Upper lobe of right lung (tissue), 1 donor: ENCODE measurements at regions not wholly inside any gene's neighbourhood (a gene's known extent, or its start where the extent isn't known, plus 50 kb on each side); places are given as distances from the start of the nearest gene placed in this dataset.

Experiments used
- ATAC-seq: fragments of 200-7000 bp; cut with Tn5 transposase; one replicate; pipeline ENCODE4 v1.9.1; 2020; ENCODE audit warnings: mild to moderate bottlenecking, moderate library complexity
- DNase-seq: peaks from one replicate; pipeline ENCODE4 v3.0.0-alpha.2; 2020
- H3K27ac ChIP-seq: fragments of 200-600 bp; one replicate; pipeline ENCODE4 v1.8.0; 2022
- H3K27me3 ChIP-seq: fragments of 200-600 bp; one replicate; pipeline ENCODE4 v1.8.0; 2022; ENCODE audit warnings: mild to moderate bottlenecking
- H3K36me3 ChIP-seq: fragments of 200-600 bp; one replicate; pipeline ENCODE4 v1.8.0; 2022
- H3K4me1 ChIP-seq: fragments of 200-600 bp; one replicate; pipeline ENCODE4 v1.8.0; 2022
- H3K4me3 ChIP-seq: fragments of 200-600 bp; one replicate; pipeline ENCODE4 v1.8.0; 2022; ENCODE audit warnings: mild to moderate bottlenecking
- H3K9me3 ChIP-seq: fragments of 200-600 bp; one replicate; pipeline ENCODE4 v1.8.0; 2022
- intact Hi-C: fragments of 100-400 bp; cut with DNase I; formaldehyde crosslinking; loops from one replicate; pipeline ENCODE4 v1.11.0; 2022
- TF ChIP-seq, protein P1 (sequence below): fragments of 200-600 bp; IDR thresholded peaks from one replicate; pipeline ENCODE4 v1.8.0; 2022; ENCODE audit warnings: antibody characterized with exemption
- donor health status: DM: no; HTN: yes; CAD: no; lungs with severe emphysema.

DNA sequence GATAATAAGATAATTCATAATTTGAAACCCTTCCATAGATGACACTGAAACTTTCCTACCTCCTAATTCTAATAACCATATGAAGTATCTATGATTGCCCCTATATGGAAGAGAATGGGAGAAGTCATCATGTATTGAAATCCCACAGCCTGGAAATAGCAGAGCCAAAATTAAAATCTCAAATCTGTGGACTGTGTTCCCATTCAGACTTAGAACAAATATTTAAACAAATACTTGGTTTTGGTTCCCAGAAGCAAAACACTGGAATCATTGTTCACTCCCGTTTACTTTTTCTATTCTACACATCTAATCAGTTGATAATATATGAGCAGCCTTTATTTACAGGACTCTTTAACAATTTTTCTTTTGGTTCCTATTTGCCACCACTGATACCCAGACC lies 92.6 kb upstream of the PTPRD start:
- TF ChIP-seq, protein P1, sequence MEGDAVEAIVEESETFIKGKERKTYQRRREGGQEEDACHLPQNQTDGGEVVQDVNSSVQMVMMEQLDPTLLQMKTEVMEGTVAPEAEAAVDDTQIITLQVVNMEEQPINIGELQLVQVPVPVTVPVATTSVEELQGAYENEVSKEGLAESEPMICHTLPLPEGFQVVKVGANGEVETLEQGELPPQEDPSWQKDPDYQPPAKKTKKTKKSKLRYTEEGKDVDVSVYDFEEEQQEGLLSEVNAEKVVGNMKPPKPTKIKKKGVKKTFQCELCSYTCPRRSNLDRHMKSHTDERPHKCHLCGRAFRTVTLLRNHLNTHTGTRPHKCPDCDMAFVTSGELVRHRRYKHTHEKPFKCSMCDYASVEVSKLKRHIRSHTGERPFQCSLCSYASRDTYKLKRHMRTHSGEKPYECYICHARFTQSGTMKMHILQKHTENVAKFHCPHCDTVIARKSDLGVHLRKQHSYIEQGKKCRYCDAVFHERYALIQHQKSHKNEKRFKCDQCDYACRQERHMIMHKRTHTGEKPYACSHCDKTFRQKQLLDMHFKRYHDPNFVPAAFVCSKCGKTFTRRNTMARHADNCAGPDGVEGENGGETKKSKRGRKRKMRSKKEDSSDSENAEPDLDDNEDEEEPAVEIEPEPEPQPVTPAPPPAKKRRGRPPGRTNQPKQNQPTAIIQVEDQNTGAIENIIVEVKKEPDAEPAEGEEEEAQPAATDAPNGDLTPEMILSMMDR: no peak
- Histone ChIP-seq H3K27me3 (no peaks in the 10 kb centered on the region), H3K9me3 (no peaks in the 10 kb centered on the region), H3K4me1 (no peaks in the 10 kb centered on the region), H3K4me3 (no peak overlapping the region), H3K27ac (no peak overlapping the region), H3K36me3 (no peaks in the 10 kb centered on the region)
- DNase-seq: no peak
- ATAC-seq: no peak
- intact Hi-C loops: no loop called here

DNA sequence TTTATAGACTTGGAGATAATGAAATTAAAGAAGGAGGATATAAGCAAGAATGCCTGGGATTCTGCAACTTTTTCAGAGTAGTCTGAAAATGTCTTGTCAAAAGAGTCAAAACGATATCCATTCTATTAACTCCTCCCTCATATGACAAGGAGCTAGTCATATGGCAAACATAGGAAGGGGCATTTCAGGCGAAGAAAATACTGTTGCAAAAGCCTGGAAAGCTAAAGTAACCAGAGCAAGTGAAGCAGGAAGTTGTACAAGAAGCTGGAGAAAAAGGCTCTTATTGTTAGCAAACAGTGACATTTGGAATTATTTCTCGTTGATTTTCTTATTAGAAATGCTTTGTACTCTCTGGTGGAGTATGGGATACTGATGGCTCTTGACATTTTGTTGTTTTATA lies 94.0 kb upstream of the PTPRD start:
- Histone ChIP-seq H3K27me3 (no peaks in the 10 kb centered on the region), H3K9me3 (no peaks in the 10 kb centered on the region), H3K36me3 (no peaks in the 10 kb centered on the region), H3K27ac (no peak overlapping the region), H3K4me3 (no peak overlapping the region), H3K4me1 (no peaks in the 10 kb centered on the region)
- ATAC-seq: no peak
- TF ChIP-seq, protein P1: no peak
- DNase-seq: no peak
- intact Hi-C loops: no loop called here

DNA sequence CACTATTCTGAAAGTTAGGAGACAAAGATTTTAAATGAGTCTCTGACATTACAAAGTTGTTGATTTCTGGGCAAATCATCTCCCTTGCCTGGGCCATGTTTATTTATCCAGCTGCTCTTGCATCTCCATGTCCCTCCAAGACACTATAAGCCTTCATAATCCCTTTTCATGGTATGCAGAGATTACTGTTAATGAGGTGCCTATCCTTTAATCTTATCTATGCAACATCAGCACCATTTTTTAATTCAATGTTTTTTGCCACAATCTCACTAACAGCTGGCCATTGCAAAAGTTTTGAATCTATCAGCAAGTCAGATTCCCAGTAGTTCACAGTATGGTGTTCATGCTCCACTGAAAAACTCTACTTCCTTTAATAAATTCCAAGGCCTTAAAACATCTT lies 108.5 kb upstream of the PTPRD start:
- intact Hi-C loops: no loop called here
- Histone ChIP-seq H3K27ac (no peak overlapping the region), H3K9me3 (no peaks in the 10 kb centered on the region), H3K27me3 (no peaks in the 10 kb centered on the region), H3K36me3 (no peaks in the 10 kb centered on the region), H3K4me3 (no peak overlapping the region), H3K4me1 (no peaks in the 10 kb centered on the region)
- no peak for ATAC-seq
- TF ChIP-seq, protein P1: no peak
- no peak for DNase-seq

DNA sequence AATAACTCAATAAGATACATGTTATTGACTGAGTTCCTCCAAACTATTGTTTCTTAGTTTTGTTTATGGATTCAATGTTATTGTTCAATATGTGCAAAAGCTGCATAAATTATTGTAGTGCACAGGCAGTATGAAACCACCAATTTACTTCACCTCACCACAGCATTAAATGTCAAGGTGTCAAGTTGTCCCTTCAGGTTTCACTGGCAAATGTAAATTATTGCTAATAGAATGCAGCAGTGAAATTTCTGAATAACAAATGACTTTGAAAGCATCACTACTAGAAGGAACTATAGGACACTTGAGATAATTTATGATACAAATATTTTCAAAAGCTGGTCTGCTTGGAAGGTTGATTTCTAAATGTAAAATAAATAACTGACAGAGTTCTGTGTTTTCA lies 116.4 kb upstream of the PTPRD start:
- TF ChIP-seq, protein P1: no peak
- DNase-seq (no peak), ATAC-seq (no peak)
- no peaks in the 10 kb centered on the region for H3K4me1 ChIP-seq
- H3K4me3 ChIP-seq: no peak overlapping the region
- H3K27ac ChIP-seq: no peak overlapping the region
- no peaks in the 10 kb centered on the region for H3K9me3 ChIP-seq
- intact Hi-C loops: no loop called here
- H3K36me3 ChIP-seq: no peaks in the 10 kb centered on the region
- no peaks in the 10 kb centered on the region for H3K27me3 ChIP-seq

DNA sequence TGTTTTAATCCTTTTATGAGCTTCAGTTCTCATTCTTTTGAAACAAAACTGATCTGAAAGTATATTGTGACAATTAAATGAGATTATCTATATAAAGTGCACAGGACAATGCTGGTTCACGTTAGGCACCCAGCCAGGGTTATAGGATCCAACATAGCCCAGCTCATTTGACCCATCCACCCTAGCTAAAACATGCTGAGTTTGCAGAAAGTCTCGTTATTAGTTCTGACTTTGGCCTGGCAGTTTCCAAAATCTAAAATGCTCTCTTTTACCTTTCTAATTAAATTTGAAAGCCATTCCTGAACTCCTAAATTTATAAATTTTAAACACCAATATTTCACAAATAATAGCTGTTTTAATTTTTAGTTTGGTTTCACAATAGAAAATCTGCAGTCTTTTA lies 131.9 kb upstream of the PTPRD start:
- intact Hi-C loops: no loop called here

DNA sequence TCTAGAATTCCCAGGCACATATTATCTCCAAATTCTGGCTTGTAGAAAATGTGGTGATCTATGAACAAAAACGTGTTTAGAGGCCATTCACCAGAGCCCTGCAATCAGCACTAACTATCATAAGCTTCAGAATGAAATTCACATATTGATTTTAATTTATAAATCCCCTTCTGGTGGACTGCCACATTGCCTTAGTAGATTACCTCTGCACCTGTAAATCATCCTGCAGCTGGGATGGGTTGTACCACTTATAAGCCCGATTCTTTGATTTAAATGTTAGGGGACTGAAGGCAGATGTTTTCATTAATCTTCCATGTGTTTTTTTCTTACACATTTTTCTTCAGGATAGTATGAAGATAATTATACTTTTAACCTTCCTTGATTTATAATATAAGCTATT lies 140.7 kb upstream of the PTPRD start:
- no peak for ATAC-seq
- Histone ChIP-seq H3K36me3 (no peaks in the 10 kb centered on the region), H3K27me3 (no peaks in the 10 kb centered on the region), H3K9me3 (no peaks in the 10 kb centered on the region), H3K4me3 (no peak overlapping the region), H3K27ac (no peak overlapping the region), H3K4me1 (no peaks in the 10 kb centered on the region)
- intact Hi-C loops: no loop called here
- TF ChIP-seq, protein P1: no peak
- DNase-seq: no peak

More for the DNA sequence above, 131.9 kb upstream of the PTPRD start:
- TF ChIP-seq, protein P1: no peak
- Histone ChIP-seq H3K4me3 (no peak overlapping the region), H3K9me3 (no peaks in the 10 kb centered on the region), H3K27me3 (no peaks in the 10 kb centered on the region), H3K36me3 (no peaks in the 10 kb centered on the region), H3K4me1 (no peaks in the 10 kb centered on the region), H3K27ac (no peak overlapping the region)
- no peak for ATAC-seq
- DNase-seq: no peak
